ENCODE measurements at regions not wholly inside any gene's neighbourhood (a gene's known extent, or its start where the extent isn't known, plus 50 kb on each side); places are given as distances from the start of the nearest gene placed in this dataset.

GRCh38 chrX:130974323-130974722, 71.3 kb upstream of the ENOX2 start:
- DNase-seq: no peak

GRCh38 chrX:130975947-130976346, 72.9 kb upstream of the ENOX2 start:
- DNase-seq: peak; percentile 39

- no peak for DNase-seq
These were observed 76.3 kb upstream of the ARHGAP36 start for GRCh38 chrX:130981836-130982235.

- DNase-seq: no peak
These were observed 73.4 kb upstream of the ARHGAP36 start for GRCh38 chrX:130984782-130985181.

GRCh38 chrX:130987241-130987640, 70.9 kb upstream of the ARHGAP36 start:
- no peak for DNase-seq

- DNase-seq: no peak
These were observed 67.4 kb upstream of the ARHGAP36 start for GRCh38 chrX:130990723-130991122.

- no peak for DNase-seq
These were observed 63.5 kb upstream of the ARHGAP36 start for GRCh38 chrX:130994671-130995070.

- DNase-seq: no peak
These were observed 62.7 kb upstream of the ARHGAP36 start for GRCh38 chrX:130995439-130995838.

- no peak for DNase-seq
These were observed 60.8 kb upstream of the ARHGAP36 start for GRCh38 chrX:130997314-130997713.

- no peak for DNase-seq
These were observed 58.8 kb upstream of the ARHGAP36 start for GRCh38 chrX:130999360-130999759.

Measured in left kidney (tissue), 1 donor.